ENCODE measurements at regions not wholly inside any gene's neighbourhood (a gene's known extent, or its start where the extent isn't known, plus 50 kb on each side); places are given as distances from the start of the nearest gene placed in this dataset.

- Histone ChIP-seq H3K4me1 (ENCODE audit: control insufficient read depth in 3 of 3, insufficient read depth in 3 of 3, low read length in 3 of 3) (no peaks in the 10 kb centered on the region), H3K4me3 (ENCODE audit: low read length in 3 of 3) (no peak overlapping the region), H3K36me3 (ENCODE audit: control insufficient read depth in 3 of 3, insufficient read depth in 3 of 3, low read length in 3 of 3) (no peaks in the 10 kb centered on the region), H3K27me3 (ENCODE audit: control insufficient read depth in 3 of 3, insufficient read depth in 3 of 3, low read length in 3 of 3) (no peaks in the 10 kb centered on the region), H3K27ac (ENCODE audit: low read depth, low read length) (no peak overlapping the region), H3K9me3 (ENCODE audit: control insufficient read depth in 3 of 3, low read length in 3 of 3) (no peaks in the 10 kb centered on the region), H3K9ac (ENCODE audit: low read depth in 1 of 3, low read length in 3 of 3) (no peak overlapping the region)
These were observed 55.3 kb upstream of the LEKR1 start for GRCh38 chr3:156770699-156771414.

- no peaks in the 10 kb centered on the region for H3K4me1 ChIP-seq (ENCODE audit: control insufficient read depth in 3 of 3, insufficient read depth in 3 of 3, low read length in 3 of 3)
- no peak overlapping the region for H3K27ac ChIP-seq (ENCODE audit: low read depth, low read length)
- no peak overlapping the region for H3K4me3 ChIP-seq (ENCODE audit: low read length in 3 of 3)
- H3K36me3 ChIP-seq (ENCODE audit: control insufficient read depth in 3 of 3, insufficient read depth in 3 of 3, low read length in 3 of 3): no peaks in the 10 kb centered on the region
- H3K9ac ChIP-seq (ENCODE audit: low read depth in 1 of 3, low read length in 3 of 3): no peak overlapping the region
- no peaks in the 10 kb centered on the region for H3K27me3 ChIP-seq (ENCODE audit: control insufficient read depth in 3 of 3, insufficient read depth in 3 of 3, low read length in 3 of 3)
- no peaks in the 10 kb centered on the region for H3K9me3 ChIP-seq (ENCODE audit: control insufficient read depth in 3 of 3, low read length in 3 of 3)
These were observed 53.5 kb upstream of the LEKR1 start for GRCh38 chr3:156772588-156773206.

GRCh38 chr3:156776031-156776430 is 50.1 kb upstream of the LEKR1 start:
- Histone ChIP-seq H3K27me3 (ENCODE audit: control insufficient read depth in 3 of 3, insufficient read depth in 3 of 3, low read length in 3 of 3) (no peaks in the 10 kb centered on the region), H3K9me3 (ENCODE audit: control insufficient read depth in 3 of 3, low read length in 3 of 3) (no peaks in the 10 kb centered on the region), H3K27ac (ENCODE audit: low read depth, low read length) (no peak overlapping the region), H3K36me3 (ENCODE audit: control insufficient read depth in 3 of 3, insufficient read depth in 3 of 3, low read length in 3 of 3) (no peaks in the 10 kb centered on the region), H3K4me3 (ENCODE audit: low read length in 3 of 3) (no peak overlapping the region), H3K4me1 (ENCODE audit: control insufficient read depth in 3 of 3, insufficient read depth in 3 of 3, low read length in 3 of 3) (no peaks in the 10 kb centered on the region), H3K9ac (ENCODE audit: low read depth in 1 of 3, low read length in 3 of 3) (no peak overlapping the region)

Measured in skeletal muscle tissue (tissue), 3 donors.